GM23338 (cell line): ENCODE measurements at regions not wholly inside any gene's neighbourhood (a gene's known extent, or its start where the extent isn't known, plus 50 kb on each side); places are given as distances from the start of the nearest gene placed in this dataset.

Experiments
- ATAC-seq: fragments of 200-7000 bp; cut with Tn5 transposase; 3 replicates; pipeline ENCODE4 v1.9.1; 2020
- DNase-seq: peaks from one replicate; pipeline ENCODE4 v3.0.0-alpha.2; 2015; ENCODE audit warnings: low spot score
- H2AFZ ChIP-seq: fragments of 200-600 bp; sonication (generic); 2 replicates; pipeline ENCODE4 v1.8.0; 2016; ENCODE audit warnings: antibody characterized with exemption, mild to moderate bottlenecking, moderate library complexity
- H3F3A ChIP-seq: fragments of 200-600 bp; sonication (generic); replicated peaks from 2 replicates; pipeline ENCODE4 v1.8.0; 2017; ENCODE audit warnings: antibody characterized with exemption, mixed run types, low read depth
- H3K27ac ChIP-seq: fragments of 200-600 bp; sonication (generic); 2 replicates; pipeline ENCODE4 v1.6.1; 2016; ENCODE audit warnings: low read depth
- H3K27me3 ChIP-seq: fragments of 200-600 bp; sonication (generic); 2 replicates; pipeline ENCODE4 v1.8.0; 2016; ENCODE audit warnings: mild to moderate bottlenecking, mixed run types, moderate library complexity; ENCODE audit not compliant: insufficient read depth
- H3K36me3 ChIP-seq: fragments of 200-600 bp; sonication (generic); 2 replicates; pipeline ENCODE4 v1.8.0; 2016; ENCODE audit warnings: mild to moderate bottlenecking; ENCODE audit not compliant: insufficient read depth
- H3K4me1 ChIP-seq: fragments of 200-600 bp; sonication (generic); 2 replicates; pipeline ENCODE4 v1.8.0; 2016; ENCODE audit warnings: mild to moderate bottlenecking, moderate library complexity; ENCODE audit not compliant: insufficient read depth
- H3K4me2 ChIP-seq: fragments of 200-600 bp; sonication (generic); 2 replicates; pipeline ENCODE4 v1.7.1; 2017; ENCODE audit warnings: mixed run types
- H3K4me3 ChIP-seq: fragments of 200-600 bp; sonication (generic); 2 replicates; pipeline ENCODE4 v1.6.1; 2016; ENCODE audit warnings: mixed run types
- H3K79me2 ChIP-seq: fragments of 200-600 bp; sonication (generic); replicated peaks from 2 replicates; pipeline ENCODE4 v1.8.0; 2017; ENCODE audit warnings: mild to moderate bottlenecking; ENCODE audit not compliant: insufficient read depth
- H3K9me2 ChIP-seq: fragments of 200-600 bp; sonication (generic); 2 replicates; pipeline ENCODE4 v1.8.0; 2017; ENCODE audit not compliant: insufficient read depth
- H4K20me1 ChIP-seq: fragments of 200-600 bp; sonication (generic); replicated peaks from 2 replicates; pipeline ENCODE4 v1.8.0; 2017; ENCODE audit warnings: mild to moderate bottlenecking; ENCODE audit not compliant: insufficient read depth
- H3K27ac Mint-ChIP-seq: 2 replicates; pipeline ENCODE4 v1.8.0; 2020; ENCODE audit warnings: inconsistent platforms, mild to moderate bottlenecking, moderate library complexity, mixed read lengths
- H3K27me3 Mint-ChIP-seq: 3 replicates; pipeline ENCODE4 v1.8.0; 2022; ENCODE audit warnings: low read depth, mild to moderate bottlenecking, moderate library complexity, mixed read lengths, inconsistent platforms; ENCODE audit not compliant: insufficient read depth, poor library complexity
- H3K36me3 Mint-ChIP-seq: 3 replicates; pipeline ENCODE4 v1.8.0; 2021; ENCODE audit warnings: low read depth, mild to moderate bottlenecking, inconsistent platforms, moderate library complexity, mixed read lengths
- H3K4me1 Mint-ChIP-seq: 3 replicates; pipeline ENCODE4 v1.8.0; 2020; ENCODE audit warnings: mild to moderate bottlenecking, inconsistent platforms, mixed read lengths
- H3K4me3 Mint-ChIP-seq: 3 replicates; pipeline ENCODE4 v1.8.0; 2021; ENCODE audit warnings: moderate library complexity, mild to moderate bottlenecking, inconsistent platforms, mixed read lengths
- H3K9me3 Mint-ChIP-seq: 3 replicates; pipeline ENCODE4 v1.8.0; 2020; ENCODE audit warnings: moderate library complexity, mild to moderate bottlenecking, inconsistent platforms, mixed read lengths
- CREB1 ChIP-seq: fragments of 250-450 bp; sonication (Bioruptor Pico); IDR thresholded peaks from 2 replicates; pipeline ENCODE4 v1.5.0; 2020; ENCODE audit warnings: low read depth, mild to moderate bottlenecking, moderate library complexity
- CTCF ChIP-seq, 2 experiments: fragments of 200-600 bp in 1 of 2; sonication (generic) in 1 of 2; conservative IDR thresholded peaks; 2 replicates each; pipeline versions ENCODE4 v1.5.1 to v1.6.1; 2016 to 2017; ENCODE audit warnings: antibody characterized with exemption in 2 of 2, low read depth in 2 of 2, mild to moderate bottlenecking in 2 of 2, moderate library complexity in 1 of 2
- EZH2 ChIP-seq: fragments of 200-600 bp; sonication (generic); IDR thresholded peaks from one replicate; pipeline ENCODE4 v1.8.0; 2017; ENCODE audit warnings: antibody characterized with exemption, mild to moderate bottlenecking, low read depth; ENCODE audit not compliant: unreplicated experiment
- EZH2phosphoT487 ChIP-seq: fragments of 200-600 bp; sonication (generic); IDR thresholded peaks from one replicate; pipeline ENCODE4 v1.8.1; 2018; ENCODE audit warnings: antibody characterized with exemption; ENCODE audit not compliant: unreplicated experiment
- JUNB ChIP-seq: IDR thresholded peaks from one replicate; pipeline ENCODE4 v1.6.1; 2016; ENCODE audit warnings: antibody characterized with exemption; ENCODE audit not compliant: unreplicated experiment
- NANOG ChIP-seq: IDR thresholded peaks from 2 replicates; pipeline ENCODE4 v1.6.1; 2016; ENCODE audit warnings: antibody characterized with exemption, borderline replicate concordance
- POLR2AphosphoS5 ChIP-seq: IDR thresholded peaks from 2 replicates; pipeline ENCODE4 v1.6.1; 2016; ENCODE audit warnings: antibody characterized with exemption, low read depth
- REST ChIP-seq: IDR thresholded peaks from one replicate; pipeline ENCODE4 v1.6.1; 2018; ENCODE audit warnings: antibody characterized with exemption; ENCODE audit not compliant: unreplicated experiment
- STAT1 ChIP-seq: IDR thresholded peaks from one replicate; pipeline ENCODE4 v1.6.1; 2016; ENCODE audit warnings: antibody characterized with exemption; ENCODE audit not compliant: unreplicated experiment
- ZNF114 ChIP-seq: fragments of 250-450 bp; sonication (Bioruptor Pico); IDR thresholded peaks from 2 replicates; pipeline ENCODE4 v1.5.0; 2020; ENCODE audit warnings: mild to moderate bottlenecking, moderate library complexity
- ZNF331 ChIP-seq: fragments of 250-450 bp; sonication (Bioruptor Pico); IDR thresholded peaks from 2 replicates; pipeline ENCODE4 v1.5.0; 2020; ENCODE audit warnings: low read depth, mild to moderate bottlenecking, moderate library complexity
- TF ChIP-seq, protein P1 (sequence below): IDR thresholded peaks from 2 replicates; pipeline ENCODE4 v1.6.1; 2016; ENCODE audit warnings: antibody characterized with exemption
- TF ChIP-seq, protein P2 (sequence below): fragments of 250-450 bp; sonication (Bioruptor Pico); IDR thresholded peaks from 2 replicates; pipeline ENCODE4 v1.5.0; 2020; ENCODE audit warnings: mild to moderate bottlenecking, moderate library complexity

DNA sequence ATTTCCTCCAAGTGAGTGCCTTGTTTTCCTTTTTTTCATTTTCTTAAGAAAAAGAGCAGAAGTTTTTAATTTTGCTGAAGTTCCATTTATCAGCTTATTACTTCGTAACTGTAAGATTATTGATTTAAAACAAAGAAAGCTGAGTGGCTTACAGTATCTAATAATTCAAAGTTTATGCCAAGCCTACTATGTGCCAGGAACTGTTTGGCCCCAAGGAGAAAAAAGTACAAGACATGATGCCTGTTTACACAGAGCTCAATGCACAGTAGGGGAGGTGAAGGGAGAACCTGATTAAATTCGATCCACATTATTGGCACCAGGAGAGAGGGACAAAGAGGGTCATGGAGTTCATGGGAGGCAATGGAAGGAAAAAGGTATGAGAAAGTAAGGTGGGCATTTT, 419.3 kb upstream of the ZMIZ1 start:
- ATAC-seq (no peak), DNase-seq (no peak)
- H2AFZ ChIP-seq = peak overlapping the region; percentile 38; the same call in 1 of the 2 replicates
- Mint-ChIP-seq H3K36me3 (no peaks in the 10 kb centered on the region), H3K4me3 (no peak overlapping the region), H3K27ac (no peak overlapping the region), H3K27me3 (no peaks in the 10 kb centered on the region), H3K4me1 (no peaks in the 10 kb centered on the region; the same call in 1 of the 3 replicates), H3K9me3 (peaks cover 7% of the 10 kb centered on the region)
- no peak overlapping the region for H3K4me2 ChIP-seq
- no peaks in the 10 kb centered on the region for H3K4me1 ChIP-seq
- peaks cover 6% of the 10 kb centered on the region; the same call in 1 of the 2 replicates for H3K9me2 ChIP-seq
- no peaks in the 10 kb centered on the region for H3F3A ChIP-seq
- no peaks in the 10 kb centered on the region for H3K36me3 ChIP-seq
- no peak overlapping the region for H3K4me3 ChIP-seq
- H4K20me1 ChIP-seq = no peaks in the 10 kb centered on the region
- no peak for TF ChIP-seq REST
- TF ChIP-seq ZNF331 (CRISPR knock-in tag) = no peak
- no peak for TF ChIP-seq EZH2
- no peak for TF ChIP-seq CTCF (conservative IDR thresholded peaks at IDR 0.05; ENCODE audit: low read depth in 2 of 2)
- no peak for TF ChIP-seq NANOG
- TF ChIP-seq STAT1 = no peak
- TF ChIP-seq CREB1 (CRISPR knock-in tag) = no peak
- TF ChIP-seq ZNF114 (CRISPR knock-in tag) = no peak
- no peak for TF ChIP-seq EZH2phosphoT487
- no peak for TF ChIP-seq JUNB
- TF ChIP-seq POLR2AphosphoS5 = no peak
- TF ChIP-seq, protein P1, sequence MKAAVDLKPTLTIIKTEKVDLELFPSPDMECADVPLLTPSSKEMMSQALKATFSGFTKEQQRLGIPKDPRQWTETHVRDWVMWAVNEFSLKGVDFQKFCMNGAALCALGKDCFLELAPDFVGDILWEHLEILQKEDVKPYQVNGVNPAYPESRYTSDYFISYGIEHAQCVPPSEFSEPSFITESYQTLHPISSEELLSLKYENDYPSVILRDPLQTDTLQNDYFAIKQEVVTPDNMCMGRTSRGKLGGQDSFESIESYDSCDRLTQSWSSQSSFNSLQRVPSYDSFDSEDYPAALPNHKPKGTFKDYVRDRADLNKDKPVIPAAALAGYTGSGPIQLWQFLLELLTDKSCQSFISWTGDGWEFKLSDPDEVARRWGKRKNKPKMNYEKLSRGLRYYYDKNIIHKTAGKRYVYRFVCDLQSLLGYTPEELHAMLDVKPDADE = no peak
- TF ChIP-seq, protein P2, sequence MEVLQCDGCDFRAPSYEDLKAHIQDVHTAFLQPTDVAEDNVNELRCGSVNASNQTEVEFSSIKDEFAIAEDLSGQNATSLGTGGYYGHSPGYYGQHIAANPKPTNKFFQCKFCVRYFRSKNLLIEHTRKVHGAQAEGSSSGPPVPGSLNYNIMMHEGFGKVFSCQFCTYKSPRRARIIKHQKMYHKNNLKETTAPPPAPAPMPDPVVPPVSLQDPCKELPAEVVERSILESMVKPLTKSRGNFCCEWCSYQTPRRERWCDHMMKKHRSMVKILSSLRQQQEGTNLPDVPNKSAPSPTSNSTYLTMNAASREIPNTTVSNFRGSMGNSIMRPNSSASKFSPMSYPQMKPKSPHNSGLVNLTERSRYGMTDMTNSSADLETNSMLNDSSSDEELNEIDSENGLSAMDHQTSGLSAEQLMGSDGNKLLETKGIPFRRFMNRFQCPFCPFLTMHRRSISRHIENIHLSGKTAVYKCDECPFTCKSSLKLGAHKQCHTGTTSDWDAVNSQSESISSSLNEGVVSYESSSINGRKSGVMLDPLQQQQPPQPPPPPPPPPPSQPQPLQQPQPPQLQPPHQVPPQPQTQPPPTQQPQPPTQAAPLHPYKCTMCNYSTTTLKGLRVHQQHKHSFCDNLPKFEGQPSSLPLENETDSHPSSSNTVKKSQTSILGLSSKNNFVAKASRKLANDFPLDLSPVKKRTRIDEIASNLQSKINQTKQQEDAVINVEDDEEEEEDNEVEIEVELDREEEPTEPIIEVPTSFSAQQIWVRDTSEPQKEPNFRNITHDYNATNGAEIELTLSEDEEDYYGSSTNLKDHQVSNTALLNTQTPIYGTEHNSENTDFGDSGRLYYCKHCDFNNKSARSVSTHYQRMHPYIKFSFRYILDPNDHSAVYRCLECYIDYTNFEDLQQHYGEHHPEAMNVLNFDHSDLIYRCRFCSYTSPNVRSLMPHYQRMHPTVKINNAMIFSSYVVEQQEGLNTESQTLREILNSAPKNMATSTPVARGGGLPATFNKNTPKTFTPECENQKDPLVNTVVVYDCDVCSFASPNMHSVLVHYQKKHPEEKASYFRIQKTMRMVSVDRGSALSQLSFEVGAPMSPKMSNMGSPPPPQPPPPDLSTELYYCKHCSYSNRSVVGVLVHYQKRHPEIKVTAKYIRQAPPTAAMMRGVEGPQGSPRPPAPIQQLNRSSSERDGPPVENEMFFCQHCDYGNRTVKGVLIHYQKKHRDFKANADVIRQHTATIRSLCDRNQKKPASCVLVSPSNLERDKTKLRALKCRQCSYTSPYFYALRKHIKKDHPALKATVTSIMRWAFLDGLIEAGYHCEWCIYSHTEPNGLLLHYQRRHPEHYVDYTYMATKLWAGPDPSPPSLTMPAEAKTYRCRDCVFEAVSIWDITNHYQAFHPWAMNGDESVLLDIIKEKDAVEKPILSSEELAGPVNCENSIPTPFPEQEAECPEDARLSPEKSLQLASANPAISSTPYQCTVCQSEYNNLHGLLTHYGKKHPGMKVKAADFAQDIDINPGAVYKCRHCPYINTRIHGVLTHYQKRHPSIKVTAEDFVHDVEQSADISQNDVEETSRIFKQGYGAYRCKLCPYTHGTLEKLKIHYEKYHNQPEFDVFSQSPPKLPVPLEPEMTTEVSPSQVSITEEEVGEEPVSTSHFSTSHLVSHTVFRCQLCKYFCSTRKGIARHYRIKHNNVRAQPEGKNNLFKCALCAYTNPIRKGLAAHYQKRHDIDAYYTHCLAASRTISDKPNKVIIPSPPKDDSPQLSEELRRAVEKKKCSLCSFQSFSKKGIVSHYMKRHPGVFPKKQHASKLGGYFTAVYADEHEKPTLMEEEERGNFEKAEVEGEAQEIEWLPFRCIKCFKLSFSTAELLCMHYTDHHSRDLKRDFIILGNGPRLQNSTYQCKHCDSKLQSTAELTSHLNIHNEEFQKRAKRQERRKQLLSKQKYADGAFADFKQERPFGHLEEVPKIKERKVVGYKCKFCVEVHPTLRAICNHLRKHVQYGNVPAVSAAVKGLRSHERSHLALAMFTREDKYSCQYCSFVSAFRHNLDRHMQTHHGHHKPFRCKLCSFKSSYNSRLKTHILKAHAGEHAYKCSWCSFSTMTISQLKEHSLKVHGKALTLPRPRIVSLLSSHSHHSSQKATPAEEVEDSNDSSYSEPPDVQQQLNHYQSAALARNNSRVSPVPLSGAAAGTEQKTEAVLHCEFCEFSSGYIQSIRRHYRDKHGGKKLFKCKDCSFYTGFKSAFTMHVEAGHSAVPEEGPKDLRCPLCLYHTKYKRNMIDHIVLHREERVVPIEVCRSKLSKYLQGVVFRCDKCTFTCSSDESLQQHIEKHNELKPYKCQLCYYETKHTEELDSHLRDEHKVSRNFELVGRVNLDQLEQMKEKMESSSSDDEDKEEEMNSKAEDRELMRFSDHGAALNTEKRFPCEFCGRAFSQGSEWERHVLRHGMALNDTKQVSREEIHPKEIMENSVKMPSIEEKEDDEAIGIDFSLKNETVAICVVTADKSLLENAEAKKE (CRISPR knock-in tag) = no peak
- H3K27ac ChIP-seq = no peak overlapping the region
- no peaks in the 10 kb centered on the region for H3K27me3 ChIP-seq
- H3K79me2 ChIP-seq = no peaks in the 10 kb centered on the region
